ENCODE measurements at regions not wholly inside any gene's neighbourhood (a gene's known extent, or its start where the extent isn't known, plus 50 kb on each side); places are given as distances from the start of the nearest gene placed in this dataset.

DNA sequence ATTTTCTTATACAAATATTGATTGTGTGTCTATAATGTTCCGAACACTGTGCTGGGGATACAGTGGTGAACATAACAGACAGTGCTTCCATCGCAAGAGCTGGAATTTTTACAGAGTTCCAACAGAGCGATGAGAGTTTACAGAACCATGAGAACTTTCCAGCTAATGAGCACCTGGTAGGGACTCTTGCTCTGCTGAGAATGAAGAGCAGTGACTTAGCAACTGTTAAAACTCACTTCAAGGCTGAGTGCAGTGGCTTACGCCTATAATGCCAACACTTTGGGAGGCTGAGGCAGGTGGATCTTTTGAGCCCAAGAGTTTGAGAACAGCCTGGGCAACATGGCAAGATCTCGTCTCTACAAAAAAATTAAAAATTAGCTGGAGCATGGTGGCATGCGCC lies 113.8 kb upstream of the DIO2 start:
- TF ChIP-seq, protein P1, sequence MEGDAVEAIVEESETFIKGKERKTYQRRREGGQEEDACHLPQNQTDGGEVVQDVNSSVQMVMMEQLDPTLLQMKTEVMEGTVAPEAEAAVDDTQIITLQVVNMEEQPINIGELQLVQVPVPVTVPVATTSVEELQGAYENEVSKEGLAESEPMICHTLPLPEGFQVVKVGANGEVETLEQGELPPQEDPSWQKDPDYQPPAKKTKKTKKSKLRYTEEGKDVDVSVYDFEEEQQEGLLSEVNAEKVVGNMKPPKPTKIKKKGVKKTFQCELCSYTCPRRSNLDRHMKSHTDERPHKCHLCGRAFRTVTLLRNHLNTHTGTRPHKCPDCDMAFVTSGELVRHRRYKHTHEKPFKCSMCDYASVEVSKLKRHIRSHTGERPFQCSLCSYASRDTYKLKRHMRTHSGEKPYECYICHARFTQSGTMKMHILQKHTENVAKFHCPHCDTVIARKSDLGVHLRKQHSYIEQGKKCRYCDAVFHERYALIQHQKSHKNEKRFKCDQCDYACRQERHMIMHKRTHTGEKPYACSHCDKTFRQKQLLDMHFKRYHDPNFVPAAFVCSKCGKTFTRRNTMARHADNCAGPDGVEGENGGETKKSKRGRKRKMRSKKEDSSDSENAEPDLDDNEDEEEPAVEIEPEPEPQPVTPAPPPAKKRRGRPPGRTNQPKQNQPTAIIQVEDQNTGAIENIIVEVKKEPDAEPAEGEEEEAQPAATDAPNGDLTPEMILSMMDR (IDR thresholded peaks at IDR 0.05), result no peak
- TF ChIP-seq FOXP1 (CRISPR knock-in tag; IDR thresholded peaks at IDR 0.05; ENCODE audit: borderline replicate concordance), result no peak
- TF ChIP-seq TEAD4 (CRISPR knock-in tag; IDR thresholded peaks at IDR 0.05), result no peak
- TF ChIP-seq ELF4 (CRISPR knock-in tag; IDR thresholded peaks at IDR 0.05; ENCODE audit: low read depth), result no peak
